D721Med (cell line): ENCODE measurements at regions not wholly inside any gene's neighbourhood (a gene's known extent, or its start where the extent isn't known, plus 50 kb on each side); places are given as distances from the start of the nearest gene placed in this dataset.

Source experiments
- DNase-seq: peaks from one replicate; pipeline ENCODE4 v3.0.0; 2011; ENCODE audit warnings: low spot score; ENCODE audit not compliant: insufficient read length
- FAIRE-seq: peaks from 2 replicates; lab custom pipeline; 2011; peaks lifted over from hg19 to GRCh38; lab: Jason Lieb, UNC
- TF ChIP-seq, protein P1 (sequence below): IDR thresholded peaks from 2 replicates; pipeline ENCODE4 v1.5.1; 2012; ENCODE audit warnings: mild to moderate bottlenecking, control low read depth; ENCODE audit not compliant: insufficient read depth; ENCODE audit errors: missing control alignments

DNA sequence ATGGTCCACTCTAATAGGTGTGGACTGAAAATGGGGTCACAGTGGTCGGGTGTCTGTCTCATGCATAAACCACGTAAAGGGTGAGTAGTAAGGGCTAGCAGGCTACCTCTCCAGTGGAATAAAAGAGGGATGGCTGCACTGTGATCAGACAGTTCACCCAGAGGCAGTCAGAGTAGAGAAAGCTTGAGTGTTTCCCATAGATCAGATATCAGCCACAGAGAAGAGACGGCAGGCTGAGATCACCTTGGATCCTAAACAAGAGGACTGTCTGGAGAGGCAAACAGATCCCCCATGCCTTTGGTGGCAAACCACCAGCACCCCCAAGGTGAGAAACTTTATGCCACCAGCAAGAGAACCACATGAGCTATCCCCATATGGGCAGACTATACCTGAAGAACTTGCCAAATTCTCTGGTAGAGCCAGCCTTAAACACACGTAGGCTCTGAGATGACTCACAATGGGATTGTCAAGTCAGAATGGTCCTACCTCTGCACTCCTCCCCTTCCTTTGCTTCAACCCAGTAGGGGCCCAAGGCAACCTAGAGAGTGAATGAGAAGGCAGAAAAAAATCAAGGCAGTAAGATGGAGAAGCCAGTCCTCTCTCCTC, 205.2 kb upstream of the MAP3K1 start:
- FAIRE-seq (no peak), DNase-seq (no peak)
- TF ChIP-seq, protein P1, sequence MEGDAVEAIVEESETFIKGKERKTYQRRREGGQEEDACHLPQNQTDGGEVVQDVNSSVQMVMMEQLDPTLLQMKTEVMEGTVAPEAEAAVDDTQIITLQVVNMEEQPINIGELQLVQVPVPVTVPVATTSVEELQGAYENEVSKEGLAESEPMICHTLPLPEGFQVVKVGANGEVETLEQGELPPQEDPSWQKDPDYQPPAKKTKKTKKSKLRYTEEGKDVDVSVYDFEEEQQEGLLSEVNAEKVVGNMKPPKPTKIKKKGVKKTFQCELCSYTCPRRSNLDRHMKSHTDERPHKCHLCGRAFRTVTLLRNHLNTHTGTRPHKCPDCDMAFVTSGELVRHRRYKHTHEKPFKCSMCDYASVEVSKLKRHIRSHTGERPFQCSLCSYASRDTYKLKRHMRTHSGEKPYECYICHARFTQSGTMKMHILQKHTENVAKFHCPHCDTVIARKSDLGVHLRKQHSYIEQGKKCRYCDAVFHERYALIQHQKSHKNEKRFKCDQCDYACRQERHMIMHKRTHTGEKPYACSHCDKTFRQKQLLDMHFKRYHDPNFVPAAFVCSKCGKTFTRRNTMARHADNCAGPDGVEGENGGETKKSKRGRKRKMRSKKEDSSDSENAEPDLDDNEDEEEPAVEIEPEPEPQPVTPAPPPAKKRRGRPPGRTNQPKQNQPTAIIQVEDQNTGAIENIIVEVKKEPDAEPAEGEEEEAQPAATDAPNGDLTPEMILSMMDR, result no peak

DNA sequence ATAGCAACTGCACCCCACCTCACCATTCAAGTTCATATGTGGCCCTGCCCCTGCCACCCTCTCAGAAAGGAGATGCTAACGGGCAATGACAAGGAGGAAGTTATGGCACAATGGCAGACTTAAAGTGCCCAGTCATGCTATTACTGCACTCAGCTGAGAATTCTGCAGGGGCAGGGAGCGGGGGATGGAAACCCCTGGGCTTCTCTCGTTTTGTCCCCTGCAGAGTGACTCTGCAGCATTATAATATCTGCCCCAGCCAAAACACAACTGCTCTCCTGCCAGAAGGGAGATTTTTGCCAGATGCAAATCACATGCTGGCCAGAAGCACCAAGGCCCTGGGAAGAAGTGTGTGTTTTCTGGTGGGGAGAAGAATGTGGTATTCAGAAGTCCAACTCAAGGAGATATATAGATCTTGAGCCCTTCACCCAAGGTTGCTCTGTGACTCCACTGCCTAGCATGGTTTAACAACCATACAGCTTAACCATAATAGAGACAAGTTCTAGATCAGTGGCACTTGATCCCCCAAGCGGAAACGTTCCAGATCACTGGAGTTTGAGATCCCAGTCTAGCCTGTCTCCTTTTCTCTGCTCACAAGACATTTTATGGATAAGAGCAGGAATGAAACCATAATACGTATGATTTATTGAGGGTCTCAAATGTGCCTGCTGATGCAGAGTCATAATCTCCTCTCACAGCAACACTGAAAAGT, 207.0 kb upstream of the MAP3K1 start:
- FAIRE-seq, result no peak

DNA sequence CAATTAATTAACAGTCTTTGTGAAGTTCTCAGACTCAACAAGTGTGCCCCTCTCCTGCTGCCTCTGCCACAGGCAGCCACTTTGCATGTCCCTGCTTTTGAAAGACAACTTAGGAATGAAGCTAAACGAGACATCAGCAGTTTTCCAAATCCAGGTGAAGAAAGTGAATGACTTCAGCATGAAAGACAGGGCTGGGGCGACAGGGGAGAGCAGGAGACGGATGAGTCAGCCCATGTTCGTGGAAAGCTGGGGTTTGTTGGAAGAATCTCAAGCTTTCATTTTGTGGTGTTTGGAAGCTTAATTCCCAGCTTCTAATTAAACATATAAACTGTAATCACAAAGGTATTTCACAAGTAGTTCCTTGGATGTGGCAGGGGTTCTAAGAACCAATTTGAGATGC, 207.8 kb upstream of the MAP3K1 start:
- TF ChIP-seq, protein P1, result no peak
- FAIRE-seq (no peak), DNase-seq (no peak)

More for the DNA sequence above, 207.0 kb upstream of the MAP3K1 start:
- TF ChIP-seq, protein P1, result no peak
- no peak for DNase-seq

DNA sequence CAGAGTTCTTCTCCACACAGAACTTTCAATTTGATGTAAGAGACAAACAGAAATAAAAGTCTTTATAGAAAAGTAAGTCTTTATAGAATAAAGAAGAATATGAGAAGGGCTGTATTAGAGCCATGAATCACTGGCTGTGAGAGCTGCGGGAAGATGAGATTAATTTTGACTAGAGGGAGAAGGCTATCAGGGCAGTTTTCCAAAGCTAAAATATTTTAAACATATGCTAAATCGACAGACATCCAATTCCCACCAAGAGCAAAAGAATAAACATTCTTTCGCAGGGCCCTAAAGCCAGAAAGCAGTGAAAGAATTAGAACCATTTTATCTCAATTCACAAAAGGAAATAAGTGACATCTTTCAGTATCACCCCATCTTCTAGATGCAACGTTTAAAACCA, 208.3 kb upstream of the MAP3K1 start:
- no peak for FAIRE-seq
- DNase-seq, result no peak
- TF ChIP-seq, protein P1, result no peak

DNA sequence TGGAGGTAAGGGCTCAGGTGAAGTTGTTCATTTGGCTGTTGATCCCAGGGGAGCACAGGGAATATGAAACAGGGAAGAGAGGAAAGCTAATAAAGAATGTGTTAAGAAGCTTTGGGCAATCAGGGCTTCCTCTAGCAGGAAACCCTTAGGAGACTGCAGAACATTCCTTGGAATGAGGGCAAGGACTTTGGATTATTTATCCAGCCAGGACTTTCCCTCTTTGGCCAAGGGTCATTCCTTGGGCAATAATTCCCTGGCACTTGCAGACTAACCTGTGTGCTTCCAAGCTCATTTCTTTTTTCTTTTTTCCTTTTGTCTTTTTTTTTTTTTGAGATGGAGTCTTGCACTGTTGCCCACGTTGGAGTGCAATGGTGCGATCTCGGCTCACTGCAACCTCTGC, 209.2 kb upstream of the MAP3K1 start:
- DNase-seq (no peak), FAIRE-seq (no peak)
- TF ChIP-seq, protein P1, result no peak

DNA sequence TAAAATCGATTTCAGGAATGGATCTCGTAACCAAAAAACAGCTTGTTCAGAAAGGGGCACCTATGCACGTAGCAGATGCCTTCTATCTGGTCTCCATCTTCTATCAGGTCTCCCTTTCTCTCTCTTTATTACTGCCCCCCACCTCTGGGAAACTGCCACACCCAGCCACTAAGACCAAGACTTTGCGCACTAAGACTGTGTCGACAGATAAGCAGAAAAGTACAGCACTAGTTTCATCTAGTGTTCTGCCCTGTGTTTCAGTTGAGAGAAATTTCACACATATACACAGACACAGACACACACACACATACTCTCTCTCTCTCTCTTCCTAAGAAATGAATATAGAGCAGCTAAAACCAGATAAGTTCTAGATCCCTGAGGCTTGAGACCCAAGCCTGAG, 210.1 kb upstream of the MAP3K1 start:
- FAIRE-seq, result no peak
- DNase-seq, result no peak
- TF ChIP-seq, protein P1, result no peak

DNA sequence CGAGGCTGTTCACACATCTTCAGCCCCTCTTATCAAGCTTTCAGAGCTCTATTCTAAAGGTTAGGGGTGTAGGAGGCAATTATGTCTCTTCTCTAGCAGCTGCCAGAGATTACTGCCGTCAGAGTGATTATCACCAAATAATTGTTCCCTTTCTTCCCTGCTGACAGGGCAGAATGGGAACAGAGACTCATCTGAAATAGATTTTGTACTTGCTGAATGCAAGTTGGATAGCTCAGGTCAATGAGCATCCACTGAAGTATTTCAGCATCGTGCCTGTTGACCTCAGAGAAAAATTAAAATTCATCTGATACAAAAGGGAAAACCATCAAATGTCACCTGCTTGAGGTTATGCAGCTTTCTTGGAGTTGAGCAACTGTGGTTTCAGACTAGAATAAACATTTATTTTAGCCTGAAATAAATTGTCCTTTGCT, 213.7 kb upstream of the MAP3K1 start:
- TF ChIP-seq, protein P1, result no peak
- no peak for DNase-seq
- FAIRE-seq, result no peak
